ENCODE measurements at regions not wholly inside any gene's neighbourhood (a gene's known extent, or its start where the extent isn't known, plus 50 kb on each side); places are given as distances from the start of the nearest gene placed in this dataset.

- TF ChIP-seq CTCF (IDR thresholded peaks at IDR 0.05), result no peak
- TF ChIP-seq EZH2 (IDR thresholded peaks at IDR 0.05; ENCODE audit: borderline replicate concordance, insufficient read depth, low read depth, low read length, poor library complexity, severe bottlenecking), result no peak
These were observed 425.3 kb upstream of the FANCL start for GRCh38 chr2:58666323-58666970.
